GM18508 (cell line): ENCODE measurements at regions not wholly inside any gene's neighbourhood (a gene's known extent, or its start where the extent isn't known, plus 50 kb on each side); places are given as distances from the start of the nearest gene placed in this dataset.
"Not testable (repeated sequence)": the region's sequence is repeated elsewhere in the genome, so short reads cannot be mapped to it uniquely, and the experiment has no call there.

Experiments used
- ATAC-seq: cut with Tn5 transposase; IDR thresholded peaks from one replicate; pipeline ENCODE4 v1.9.1; 2021; ENCODE audit warnings: moderate number of reproducible peaks; ENCODE audit not compliant: insufficient read depth, unreplicated experiment

DNA sequence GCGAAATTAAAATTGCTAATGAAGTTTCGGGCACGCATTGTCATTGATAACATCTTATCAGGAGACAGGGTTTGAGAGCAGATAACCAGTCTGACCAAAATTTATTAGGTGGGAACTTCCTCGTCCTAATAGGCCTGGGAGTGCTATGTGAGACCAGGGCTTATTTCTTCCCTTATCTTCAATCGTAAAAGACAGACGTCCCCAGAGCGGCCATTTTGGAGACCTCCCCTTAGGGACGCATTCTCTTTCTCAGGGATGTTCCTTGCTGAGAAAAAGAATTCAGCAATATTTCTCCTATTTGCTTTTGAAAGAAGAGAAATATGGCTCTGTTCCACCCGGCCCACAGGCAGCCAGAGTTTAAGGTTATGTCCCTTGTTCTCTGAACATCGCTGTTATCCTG is 184.7 kb downstream of the OSTF1 start:
- not testable (repeated sequence) for ATAC-seq

DNA sequence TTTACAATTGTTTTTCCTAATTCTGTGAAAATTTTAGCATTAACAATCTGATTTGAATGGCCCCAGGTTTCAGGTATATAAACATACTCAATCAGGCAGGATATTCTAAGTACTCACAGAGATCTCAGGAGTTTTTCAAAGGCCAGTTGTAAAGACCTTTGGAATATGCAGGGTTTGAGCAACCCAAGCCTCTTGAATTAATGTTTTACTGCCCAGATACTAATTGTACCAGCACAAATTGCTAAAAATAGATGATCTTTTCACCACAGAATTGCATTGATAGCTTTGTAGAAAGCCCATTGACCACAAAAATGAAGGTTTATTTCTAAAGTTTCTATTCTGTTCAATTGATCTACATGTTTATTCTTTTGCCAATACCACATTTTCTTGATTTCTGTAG is 186.5 kb downstream of the OSTF1 start:
- ATAC-seq, result no peak

DNA sequence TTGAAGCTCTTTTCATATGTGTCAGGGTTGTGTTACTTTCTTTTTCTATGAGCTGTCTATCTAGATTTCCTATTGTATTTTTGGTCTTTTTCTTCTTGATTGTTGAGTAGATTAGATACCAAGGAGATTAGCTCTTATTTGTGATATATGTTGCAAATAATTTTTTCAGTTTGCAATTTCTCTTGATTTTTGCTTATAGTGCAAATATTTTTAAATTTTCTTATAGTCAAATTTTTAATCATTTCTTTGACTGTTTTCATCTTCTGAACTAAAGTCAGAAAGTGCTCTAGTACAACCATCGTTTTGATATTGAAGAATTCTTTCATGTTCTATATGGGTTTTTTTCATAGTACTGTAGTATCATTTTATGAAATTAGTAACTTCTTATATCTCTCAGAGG is 193.7 kb downstream of the OSTF1 start:
- no peak for ATAC-seq

DNA sequence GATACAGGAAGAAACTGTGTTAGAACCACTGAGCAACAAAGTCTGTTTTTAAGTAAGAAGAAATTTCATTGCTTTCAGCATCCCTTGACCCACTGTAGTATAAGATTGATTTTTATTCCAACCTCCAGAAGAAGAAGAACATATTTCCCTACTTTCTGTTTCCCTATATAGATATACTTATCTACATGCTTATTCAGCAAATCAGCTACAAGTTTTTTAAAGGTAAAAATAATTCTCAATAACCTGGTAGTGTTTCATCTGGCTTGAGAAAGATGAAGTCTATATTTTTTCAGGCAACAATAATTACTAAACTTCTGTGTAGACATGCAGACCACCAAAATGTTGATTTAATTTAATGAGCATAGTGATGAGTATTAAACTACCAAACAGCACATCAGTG is 201.0 kb downstream of the OSTF1 start:
- ATAC-seq, result no peak

DNA sequence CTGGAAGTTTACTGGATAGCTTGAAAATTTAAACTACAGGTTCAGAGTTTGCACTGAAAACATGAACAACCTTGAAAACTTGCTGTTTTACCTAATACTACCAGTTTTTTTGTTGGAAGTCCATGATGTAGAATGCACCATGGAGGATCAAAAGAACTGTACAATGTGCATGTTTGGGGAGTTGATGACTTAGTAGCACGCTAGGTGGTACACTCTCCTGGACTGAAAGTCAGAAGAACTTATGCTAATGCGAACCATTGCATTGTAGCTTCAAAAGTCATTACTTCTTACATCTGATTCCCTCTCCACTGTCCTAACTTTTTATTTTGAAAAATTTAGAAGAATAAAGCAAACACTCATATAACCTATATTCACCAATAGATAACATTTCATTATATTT is 211.0 kb downstream of the OSTF1 start:
- ATAC-seq, result no peak

DNA sequence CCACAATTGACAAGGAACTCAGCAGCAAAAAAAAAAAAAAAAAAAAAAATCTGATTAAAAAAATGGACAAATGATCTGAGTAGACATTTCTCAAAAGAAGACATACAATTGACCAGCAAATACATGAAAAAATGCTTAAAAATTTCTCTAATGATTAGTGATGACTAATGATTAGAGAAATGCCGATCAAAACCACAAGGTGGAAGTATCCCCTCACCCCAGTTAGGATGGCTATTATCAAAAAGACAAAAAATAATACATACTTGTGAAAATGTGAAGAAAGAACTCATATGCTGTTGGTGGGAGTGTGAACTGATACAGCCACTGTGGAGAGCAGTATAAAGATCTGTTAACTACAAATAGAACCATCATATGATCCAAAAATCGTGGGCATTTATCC is 245.3 kb downstream of the OSTF1 start:
- ATAC-seq, result no peak

DNA sequence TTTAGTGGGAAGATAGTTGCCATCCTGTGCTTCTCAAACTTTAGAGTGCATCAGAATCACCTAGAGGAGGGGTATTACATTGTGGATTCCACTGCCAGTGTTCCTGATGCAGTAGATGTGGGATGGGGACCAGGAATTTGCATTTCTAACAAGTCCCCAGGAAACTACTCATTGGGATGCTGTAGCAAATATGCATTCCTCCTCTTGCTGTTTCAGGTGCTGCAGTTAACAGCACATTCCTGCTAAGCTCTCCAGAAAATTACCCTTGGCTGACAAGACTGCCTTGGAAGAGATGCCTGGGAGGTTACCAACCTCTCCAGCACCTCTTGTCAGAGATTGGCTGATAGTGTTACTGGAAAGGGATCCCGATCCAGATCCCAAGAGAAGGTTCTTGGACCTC is 270.5 kb downstream of the OSTF1 start:
- ATAC-seq, result no peak

DNA sequence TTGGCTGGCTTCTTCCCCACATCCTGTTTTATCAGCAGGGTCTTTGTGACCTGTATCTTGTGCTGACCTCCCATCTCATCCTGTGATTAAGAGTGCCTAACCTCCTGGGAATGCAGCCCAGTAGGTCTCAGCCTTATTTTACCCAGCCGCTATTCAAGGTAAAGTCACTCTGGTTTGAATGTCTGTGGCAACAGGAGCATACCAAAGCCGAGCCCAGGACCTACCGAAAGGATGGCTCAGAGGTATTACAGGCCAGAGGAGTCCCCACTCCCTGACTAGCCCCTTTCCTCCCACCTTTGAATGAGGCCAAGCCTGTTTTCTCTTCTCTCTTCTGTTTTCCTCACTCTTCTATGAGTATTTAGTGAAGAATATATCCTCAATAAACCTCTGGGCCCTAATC is 271.3 kb downstream of the OSTF1 start:
- no peak for ATAC-seq

DNA sequence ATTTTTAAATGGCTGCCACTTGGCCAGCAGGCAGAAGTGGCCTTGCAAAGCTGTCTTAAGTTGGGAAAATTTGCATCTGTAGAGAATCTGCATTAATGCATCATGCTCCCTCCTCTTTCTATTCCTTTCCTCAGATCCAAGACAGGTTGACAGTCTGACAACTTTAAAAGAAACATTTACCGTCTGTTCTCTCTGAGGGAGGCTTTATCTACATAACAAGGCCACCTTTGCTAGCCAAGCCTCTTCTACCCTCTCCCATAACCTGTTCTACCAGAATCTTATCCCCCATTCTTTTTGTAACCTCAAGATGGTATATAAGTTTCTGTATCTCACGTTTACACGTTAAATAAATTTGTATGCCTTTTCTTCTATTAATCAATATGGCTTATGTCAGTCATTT is 271.9 kb downstream of the OSTF1 start:
- ATAC-seq, result no peak

DNA sequence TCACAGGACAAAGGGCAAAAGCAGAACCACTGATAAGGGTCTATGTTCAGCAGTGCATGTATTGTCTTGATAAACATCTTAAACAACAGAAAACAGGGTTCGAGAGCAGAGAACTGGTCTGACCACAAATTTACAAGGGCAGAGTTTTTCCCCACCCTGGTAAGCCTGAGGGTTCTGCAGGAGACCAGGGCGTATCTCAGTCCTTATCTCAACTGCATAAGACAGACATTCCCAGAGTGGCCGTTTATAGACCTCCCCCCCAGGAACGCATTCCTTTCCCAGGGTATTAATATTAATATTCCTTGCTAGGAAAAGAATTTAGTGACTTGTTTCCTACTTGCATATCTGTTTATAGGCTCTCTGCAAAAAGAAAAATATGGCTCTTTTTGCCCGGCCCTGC is 274.1 kb downstream of the OSTF1 start:
- not testable (repeated sequence) for ATAC-seq

DNA sequence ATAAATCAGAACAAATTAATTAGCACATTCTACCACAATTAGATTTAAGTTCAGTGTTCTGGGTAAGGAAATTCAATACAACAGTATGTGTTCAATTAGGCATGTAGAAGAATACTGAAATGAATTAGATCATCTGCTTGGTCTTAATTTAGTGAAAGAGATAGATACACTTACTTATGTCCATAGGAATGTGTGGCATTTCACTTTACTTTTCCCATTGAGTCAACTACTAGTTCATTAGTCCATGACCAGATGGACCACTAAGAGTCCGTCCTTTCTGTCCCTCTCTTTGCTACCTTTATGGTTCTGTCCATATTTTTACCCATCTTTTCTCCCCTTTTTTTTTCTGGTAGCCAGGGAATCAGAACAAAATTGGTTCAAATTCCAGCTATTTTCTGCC is 276.9 kb downstream of the OSTF1 start:
- no peak for ATAC-seq

DNA sequence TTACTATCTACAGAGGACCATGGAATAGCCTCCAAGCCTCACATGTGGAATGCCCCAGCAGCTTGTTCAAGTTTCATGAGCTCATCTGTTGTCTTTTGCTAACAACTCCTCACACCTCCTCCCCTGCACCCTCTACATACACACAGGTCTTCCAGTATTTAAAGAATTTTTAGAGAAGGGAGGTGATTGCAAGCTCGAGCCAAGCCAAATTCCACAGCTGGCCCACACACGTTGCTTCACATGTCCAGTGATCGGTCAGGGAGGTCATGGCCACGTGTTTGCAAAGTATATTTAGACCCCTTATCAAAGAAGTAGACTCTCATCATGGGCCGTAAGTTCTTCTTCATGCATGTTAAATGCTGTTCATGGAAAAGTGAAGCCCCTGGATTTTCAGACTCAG is 281.7 kb downstream of the OSTF1 start:
- no peak for ATAC-seq

DNA sequence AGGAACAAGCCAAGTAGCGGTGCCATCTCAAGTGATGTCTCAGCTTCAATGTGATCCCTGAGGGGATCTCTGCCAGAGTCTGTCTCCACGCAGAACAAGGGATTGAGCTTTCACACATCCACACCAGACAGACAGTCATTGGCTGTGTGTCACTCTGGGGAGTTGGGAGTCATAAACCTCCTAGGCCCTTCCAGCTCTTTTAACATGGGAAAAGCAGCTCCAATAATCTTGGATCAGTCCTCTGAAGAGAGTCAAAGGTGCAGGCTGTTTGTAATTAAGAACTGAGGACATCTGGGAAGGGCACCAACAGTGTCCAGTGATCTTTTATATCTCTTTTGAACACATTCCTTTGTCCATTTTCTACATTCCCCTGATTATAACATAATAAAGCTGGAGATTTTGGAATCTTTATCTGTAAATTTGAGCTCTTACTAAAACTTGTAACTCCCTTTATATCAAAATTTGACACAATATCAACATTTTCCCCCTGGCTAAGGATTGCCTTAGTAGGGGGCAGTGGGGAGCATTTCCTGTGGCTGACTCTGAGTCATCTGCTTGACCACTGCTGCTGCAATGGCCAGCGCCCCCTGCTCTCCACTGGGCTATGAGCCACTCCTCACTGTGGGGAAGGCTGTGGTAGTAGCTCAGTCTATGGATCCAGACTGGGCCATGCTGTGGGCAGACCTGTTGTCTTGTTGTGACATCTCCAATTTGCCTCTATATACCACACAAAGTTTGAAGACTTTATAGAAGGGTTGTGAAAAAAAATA is 284.4 kb downstream of the OSTF1 start:
- ATAC-seq, result no peak

DNA sequence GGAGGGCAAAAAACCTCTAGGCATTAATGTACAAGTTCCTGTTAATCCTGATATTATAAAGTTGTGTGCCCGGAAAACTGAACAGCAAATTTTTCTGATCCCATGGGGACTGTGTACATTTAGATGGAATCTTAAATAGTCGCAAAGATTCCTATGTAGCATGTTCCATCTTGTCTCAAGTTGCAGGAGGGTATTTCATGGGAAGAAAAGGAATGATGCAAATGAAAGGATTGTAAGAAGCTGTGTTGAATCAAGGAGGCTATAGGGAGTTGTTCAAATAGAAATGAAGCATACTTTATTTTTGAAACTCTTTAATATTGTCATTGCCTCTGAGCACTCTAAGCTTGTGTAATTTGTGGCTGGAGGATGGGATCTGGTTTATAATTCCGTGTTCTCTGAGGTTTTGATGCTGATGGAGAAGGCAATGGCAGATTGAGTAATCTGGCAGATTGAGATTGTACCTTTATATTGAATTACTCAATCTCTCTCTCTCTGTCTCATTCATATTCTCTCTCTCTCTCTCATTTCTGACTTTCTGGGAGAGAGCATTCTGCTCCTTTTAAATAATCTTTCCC is 288.5 kb downstream of the OSTF1 start:
- no peak for ATAC-seq

DNA sequence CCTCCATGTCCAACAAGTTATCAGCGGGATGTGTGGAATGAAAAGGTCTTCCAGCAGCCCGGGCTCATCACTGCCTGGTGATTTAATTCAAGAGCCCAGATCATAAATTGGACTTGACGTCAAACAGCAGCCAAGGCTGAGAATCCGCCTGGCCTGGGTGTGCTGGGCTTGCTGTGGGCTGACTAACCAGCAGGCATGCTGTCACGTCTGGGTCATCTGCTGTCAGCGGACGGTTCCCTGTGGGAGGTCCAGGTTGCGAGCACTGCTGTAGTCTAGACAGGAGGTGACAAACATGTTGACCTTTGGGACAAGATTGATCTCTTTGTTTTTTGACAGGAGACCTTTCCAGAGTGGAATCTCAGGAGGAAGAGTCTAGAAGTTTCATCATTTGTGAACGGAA is 289.7 kb downstream of the OSTF1 start:
- no peak for ATAC-seq

DNA sequence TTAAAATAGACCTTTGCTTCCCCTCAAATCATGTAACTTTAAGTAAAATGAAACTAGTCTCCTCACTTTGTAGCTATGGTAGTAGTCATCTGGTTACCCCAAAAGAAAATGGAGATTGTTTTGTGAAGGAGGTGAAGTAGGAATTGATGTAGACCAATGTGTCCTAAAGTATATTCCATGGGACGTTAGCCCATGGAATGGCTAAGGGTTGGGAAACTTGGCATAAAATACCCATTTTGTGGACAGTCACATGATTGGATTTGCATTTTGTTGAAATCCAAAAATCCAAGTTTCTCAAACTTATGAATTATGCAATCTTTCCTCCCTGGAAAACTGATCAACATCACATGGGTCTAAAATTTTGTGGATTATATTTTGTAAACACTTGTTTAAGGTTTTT is 290.6 kb downstream of the OSTF1 start:
- ATAC-seq, result no peak

DNA sequence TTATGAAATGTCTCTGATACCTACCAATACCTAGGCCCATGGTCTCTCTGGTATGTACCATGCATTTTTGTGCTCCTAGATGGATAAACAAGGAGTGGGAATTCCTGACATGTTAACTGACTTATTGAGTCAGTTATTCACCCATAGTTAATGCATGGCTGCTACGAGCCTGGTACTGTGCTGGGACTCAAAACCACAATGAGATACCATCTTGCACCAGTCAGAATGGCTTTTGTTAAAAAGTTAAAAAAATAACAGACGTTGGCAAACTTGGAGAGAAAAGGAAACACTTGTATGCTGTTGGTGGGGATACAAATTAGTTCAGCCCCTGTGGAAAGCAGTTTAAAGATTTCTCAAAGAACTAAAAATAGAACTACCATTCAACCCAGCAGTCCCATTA is 293.8 kb downstream of the OSTF1 start:
- no peak for ATAC-seq

DNA sequence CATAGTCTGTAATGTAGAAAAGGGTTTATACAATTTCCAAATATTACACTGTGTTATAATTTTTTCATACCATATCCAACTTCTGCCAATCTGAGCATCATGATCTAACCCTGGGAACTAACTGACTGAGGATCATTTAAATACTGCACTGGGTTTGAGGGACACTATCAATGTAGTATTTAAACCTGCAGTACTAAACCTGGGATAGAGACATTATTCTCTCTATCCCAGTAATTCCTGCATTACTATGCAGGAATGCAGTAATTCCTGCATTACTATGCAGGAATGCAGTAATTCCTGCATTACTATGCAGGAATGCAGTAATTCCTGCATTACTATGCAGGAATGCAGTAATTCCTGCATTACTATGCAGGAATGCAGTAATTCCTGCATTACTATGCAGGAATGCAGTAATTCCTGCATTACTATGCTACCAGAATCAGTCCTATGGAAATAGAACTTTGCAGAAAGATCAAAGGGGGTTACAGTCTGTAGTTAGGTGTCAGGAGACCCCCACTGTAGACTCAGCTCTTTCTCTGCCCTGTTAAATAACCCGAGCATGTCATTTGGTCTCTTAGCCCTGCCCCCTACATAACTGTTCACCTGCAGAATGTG is 295.2 kb downstream of the OSTF1 start:
- ATAC-seq, result not testable (repeated sequence)

DNA sequence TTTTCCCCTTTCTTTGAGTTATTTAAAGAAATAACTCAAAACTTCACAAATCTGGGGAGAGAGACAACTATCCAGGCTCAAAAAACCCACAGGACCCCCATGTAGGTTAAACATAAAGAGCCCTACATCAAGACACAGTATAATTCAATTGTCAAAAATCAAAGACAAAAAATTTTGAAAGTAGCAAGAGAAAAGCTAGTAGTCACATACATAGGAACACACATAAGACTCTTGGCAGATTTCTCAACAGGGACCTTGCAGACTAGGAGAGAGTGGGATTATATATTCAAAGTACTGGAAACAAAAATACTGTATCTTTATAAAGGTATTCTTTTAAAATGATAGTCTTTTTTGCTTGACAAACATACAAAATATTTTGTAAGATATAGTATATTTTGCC is 296.9 kb downstream of the OSTF1 start:
- ATAC-seq, result no peak

DNA sequence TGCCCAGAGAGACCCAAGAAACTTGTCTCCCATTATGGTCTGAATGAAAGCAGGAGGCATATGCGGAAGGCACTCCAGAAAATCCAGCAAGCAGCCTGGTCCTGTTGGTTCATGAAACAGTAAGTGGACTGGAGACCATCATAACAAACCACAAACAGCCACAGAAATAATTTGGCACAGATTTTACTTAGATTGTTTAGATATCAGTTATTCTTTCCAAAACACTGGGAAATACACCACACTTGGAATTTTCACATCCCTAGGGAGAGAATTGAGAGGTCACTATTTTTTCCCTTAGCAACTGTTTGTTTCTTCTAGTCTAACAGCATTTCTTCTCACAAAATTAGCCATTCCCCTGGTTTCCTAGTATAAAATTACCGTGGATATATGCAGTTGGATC is 300.8 kb downstream of the OSTF1 start:
- no peak for ATAC-seq

DNA sequence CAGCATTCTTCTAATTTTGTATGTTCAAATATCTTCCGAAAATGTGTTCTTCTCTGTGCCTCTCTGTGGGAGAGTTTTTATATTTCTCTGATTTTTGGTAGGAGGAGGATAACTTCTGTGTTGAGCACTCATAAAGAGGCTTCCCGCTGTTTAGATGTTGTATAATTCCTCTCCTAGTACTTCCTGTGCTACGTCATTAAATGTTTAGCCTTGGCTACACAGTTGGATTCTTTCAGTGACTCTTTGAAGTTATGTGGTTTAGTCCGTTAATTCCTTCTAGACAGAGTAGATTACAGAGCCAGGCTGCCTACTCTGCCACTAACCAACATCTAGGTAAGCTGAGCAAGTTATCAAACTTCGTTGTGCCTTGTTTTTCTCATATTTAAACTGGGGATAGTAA is 302.6 kb downstream of the OSTF1 start:
- no peak for ATAC-seq

DNA sequence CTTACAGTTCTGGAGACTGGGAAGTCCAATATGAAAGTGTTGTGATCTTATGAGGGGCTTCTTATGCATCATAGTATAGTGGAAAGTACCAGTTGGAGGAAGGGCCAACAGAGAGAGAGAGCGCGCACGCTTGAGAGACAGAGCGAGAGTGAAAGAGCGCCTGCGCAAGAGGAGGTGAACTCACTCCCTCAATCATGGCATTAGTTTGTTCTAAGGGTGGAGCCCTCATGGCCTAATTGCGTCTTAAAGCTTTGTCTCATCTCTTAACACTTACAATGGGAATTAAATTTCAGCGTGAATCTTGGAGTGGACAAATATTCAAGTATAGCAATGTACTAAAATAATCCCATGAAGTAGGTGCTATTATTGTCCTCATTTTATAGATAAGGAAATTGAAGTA is 303.2 kb downstream of the OSTF1 start:
- no peak for ATAC-seq
